LNCAP (cell line): ENCODE measurements at regions not wholly inside any gene's neighbourhood (a gene's known extent, or its start where the extent isn't known, plus 50 kb on each side); places are given as distances from the start of the nearest gene placed in this dataset.

ENCODE experiments used
- TF ChIP-seq, protein P1 (sequence below): fragments of 450-650 bp; IDR thresholded peaks from 2 replicates; pipeline ENCODE4 v1.5.1; 2017; ENCODE audit warnings: mild to moderate bottlenecking

DNA sequence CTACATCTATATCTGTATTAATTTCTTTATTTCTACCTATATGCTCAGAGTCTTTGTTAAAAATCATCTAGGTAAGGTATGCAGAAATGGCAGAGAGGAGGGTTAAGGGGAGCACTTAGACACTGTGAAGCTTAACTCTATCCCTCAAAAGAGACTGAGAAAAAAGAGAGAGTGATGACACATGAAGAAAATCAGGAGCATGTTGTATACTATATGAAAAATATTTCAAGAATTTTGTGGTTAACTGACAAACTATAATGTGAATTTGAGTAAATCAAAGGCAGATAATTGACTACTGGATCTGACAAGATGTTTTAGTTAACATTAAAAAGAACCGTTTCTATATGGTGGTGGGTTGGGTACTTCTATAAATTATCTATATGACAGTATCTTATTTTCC, 1814.2 kb upstream of the SEL1L start:
- TF ChIP-seq, protein P1, sequence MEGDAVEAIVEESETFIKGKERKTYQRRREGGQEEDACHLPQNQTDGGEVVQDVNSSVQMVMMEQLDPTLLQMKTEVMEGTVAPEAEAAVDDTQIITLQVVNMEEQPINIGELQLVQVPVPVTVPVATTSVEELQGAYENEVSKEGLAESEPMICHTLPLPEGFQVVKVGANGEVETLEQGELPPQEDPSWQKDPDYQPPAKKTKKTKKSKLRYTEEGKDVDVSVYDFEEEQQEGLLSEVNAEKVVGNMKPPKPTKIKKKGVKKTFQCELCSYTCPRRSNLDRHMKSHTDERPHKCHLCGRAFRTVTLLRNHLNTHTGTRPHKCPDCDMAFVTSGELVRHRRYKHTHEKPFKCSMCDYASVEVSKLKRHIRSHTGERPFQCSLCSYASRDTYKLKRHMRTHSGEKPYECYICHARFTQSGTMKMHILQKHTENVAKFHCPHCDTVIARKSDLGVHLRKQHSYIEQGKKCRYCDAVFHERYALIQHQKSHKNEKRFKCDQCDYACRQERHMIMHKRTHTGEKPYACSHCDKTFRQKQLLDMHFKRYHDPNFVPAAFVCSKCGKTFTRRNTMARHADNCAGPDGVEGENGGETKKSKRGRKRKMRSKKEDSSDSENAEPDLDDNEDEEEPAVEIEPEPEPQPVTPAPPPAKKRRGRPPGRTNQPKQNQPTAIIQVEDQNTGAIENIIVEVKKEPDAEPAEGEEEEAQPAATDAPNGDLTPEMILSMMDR: no peak

DNA sequence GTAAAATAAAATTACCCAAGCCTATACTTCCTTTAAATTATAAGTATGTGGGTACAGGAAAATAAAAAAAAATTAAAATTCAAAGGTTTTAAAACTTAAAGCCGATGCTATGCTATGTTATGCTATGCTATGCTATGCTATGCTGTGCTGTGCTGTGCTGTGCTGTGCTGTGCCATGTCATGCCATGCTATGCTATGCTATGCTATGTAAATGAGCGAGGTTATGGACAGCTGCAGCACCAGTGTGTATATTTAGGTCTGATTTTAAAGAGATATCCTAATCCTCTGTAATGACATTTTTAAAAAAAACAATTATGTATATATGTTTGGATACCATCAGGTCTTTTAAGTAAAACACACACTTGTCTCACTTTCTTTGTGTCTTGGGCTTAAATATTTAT, 1822.0 kb upstream of the SEL1L start:
- TF ChIP-seq, protein P1: no peak

DNA sequence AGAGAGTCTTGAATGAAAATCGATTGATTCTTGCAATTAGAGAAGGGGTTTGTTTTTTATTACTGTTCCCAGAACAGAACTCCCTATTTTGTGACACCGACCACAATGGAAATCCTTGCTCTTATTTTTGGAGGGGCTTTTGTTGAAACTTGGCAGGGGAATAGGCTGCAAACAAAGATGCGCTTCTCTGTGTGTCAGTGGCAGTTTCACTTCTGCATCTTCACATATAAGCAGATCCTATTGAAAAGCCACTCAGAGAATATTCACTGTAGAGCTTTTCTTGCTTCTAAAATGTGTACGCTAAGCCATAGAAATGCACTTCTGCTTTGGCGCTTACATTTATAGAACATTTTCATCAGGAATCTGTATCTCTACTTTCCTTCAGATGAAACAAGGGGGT, 1822.4 kb upstream of the SEL1L start:
- TF ChIP-seq, protein P1: no peak

DNA sequence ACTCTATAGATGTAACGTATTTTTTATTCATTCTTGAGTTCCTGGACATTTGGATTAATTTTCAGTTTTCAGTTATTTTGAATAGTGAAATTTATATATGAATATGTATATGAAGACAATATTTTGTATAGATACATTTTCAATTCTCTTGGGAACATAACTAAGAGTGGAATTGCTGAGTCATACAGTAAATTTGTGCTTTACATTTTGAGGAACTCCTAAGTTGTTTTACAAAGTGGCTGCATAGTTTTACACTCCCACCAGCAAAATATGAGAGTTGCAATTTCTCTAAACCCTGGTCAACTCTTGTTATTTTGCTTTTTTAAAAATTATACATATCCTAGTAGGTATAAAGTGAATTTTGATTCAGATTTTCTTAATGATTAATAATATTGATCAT, 1838.6 kb upstream of the SEL1L start:
- TF ChIP-seq, protein P1: no peak

DNA sequence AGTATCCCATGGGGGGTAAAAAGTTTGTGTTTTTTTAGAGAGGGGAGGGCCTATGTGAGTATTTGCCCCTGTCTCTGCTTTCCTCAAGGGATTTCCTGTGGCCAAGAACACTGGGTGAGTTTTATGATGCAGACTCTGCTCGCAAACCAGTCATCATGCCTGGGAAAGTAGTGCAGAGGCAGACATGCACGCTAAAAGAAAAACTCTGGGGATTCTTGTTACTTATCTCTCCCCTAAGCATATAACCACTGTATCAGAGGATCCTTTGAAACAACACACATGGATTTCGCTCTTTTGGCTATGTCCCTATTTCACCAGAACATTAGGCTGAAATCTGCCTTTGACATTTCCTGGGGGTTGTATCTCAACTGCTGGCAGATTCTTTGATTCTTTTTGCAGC, 1845.8 kb upstream of the SEL1L start:
- TF ChIP-seq, protein P1: no peak

- TF ChIP-seq, protein P1: no peak
Measured at GRCh38 chr14:83384253-83384652, 1850.6 kb upstream of the SEL1L start.

DNA sequence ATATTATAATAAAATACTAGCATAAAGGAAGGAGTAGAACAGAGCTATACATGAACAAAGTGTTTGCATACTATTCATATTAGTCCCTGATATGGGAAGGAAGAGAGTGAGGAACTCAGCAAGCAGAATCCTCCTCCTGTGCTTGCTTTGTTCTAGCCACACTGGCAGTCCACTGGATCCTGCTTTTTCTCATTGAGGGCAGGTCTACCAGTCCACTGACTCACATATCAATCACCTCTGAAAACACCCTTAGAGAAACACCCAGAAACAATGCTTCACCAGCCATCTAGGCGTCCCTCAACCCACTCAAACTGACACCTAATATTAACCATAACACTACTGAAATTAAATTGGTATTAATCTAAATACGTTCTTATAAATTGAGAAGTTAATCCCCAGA, 1861.7 kb upstream of the SEL1L start:
- TF ChIP-seq, protein P1: no peak

DNA sequence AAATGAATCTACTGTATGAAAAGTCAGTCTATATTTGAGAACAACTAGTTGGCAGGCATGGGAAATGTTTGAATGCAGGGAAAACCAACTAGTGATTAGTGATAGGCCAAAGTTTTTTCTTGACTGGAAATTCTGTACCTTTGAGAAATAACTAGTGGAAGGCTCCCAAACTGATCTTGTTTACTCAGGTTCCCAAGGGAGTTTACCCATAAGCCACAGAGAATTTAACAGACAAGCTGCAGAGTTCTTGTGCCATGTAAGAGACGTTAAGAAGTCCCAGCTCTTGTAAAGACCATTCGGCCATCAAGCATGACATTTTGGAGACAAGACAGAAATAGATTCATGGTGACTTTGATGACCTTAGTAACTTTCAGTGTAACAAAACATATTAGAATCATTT, 1882.8 kb upstream of the SEL1L start:
- TF ChIP-seq, protein P1: no peak
